Activated gamma-delta T cell treated with anti-CD3 and anti-CD28 coated beads, Interleukin-2, amount 50 U/mL, for 16 hours (primary cell): ENCODE measurements at regions not wholly inside any gene's neighbourhood (a gene's known extent, or its start where the extent isn't known, plus 50 kb on each side); places are given as distances from the start of the nearest gene placed in this dataset.

Experiments
- DNase-seq: peaks from one replicate; pipeline ENCODE4 v3.0.0-alpha.2; 2020; ENCODE audit warnings: low read depth

GRCh38 chr10:94043431-94043990 lies 49.8 kb downstream of the PLCE1 start:
- no peak for DNase-seq

DNA sequence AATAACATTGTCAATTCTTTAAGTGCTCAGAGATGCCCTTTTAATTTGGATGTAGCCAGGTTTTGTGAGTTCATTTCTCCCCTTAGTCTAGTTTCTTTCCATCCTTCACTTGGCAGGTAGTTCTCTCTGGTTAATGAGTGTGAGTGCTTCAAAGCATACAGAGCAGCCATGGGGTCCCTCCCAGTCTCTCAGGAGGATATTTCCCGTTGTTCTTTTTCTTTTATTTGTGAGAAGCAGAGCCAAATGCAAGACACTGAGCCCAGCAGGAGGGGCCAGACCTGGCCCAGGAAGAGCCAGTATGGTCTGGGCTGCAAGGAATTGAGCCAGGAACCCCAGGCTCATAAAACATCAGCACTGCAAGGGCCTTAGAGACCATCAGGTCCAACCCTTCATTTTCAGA lies 52.4 kb downstream of the PLCE1 start:
- DNase-seq = no peak

DNA sequence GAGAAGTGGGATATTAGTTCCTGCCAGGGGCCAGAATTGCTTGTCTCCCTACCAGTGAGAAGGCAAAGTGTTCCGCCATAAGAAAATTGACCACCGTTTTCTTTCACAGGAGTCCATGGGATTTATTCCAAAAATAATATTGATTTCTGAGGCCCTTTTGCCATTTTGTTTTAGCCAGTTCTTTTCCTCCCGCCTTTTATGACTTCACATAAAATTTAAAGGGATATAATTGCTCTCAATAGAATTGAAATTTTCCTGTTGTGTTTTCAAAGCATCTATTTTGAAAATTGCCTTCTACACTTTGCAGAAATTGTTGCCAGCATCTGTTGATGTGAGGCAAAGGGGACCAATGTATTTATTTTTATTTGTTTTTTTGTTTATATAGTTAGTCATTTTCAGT lies 53.6 kb downstream of the PLCE1 start:
- DNase-seq = no peak

- no peak for DNase-seq
These were observed 56.2 kb downstream of the PLCE1 start for GRCh38 chr10:94049911-94050310.

GRCh38 chr10:94052281-94052680 lies 58.5 kb downstream of the PLCE1 start:
- no peak for DNase-seq

- no peak for DNase-seq
These were observed 59.4 kb downstream of the PLCE1 start for GRCh38 chr10:94052866-94053791.

DNA sequence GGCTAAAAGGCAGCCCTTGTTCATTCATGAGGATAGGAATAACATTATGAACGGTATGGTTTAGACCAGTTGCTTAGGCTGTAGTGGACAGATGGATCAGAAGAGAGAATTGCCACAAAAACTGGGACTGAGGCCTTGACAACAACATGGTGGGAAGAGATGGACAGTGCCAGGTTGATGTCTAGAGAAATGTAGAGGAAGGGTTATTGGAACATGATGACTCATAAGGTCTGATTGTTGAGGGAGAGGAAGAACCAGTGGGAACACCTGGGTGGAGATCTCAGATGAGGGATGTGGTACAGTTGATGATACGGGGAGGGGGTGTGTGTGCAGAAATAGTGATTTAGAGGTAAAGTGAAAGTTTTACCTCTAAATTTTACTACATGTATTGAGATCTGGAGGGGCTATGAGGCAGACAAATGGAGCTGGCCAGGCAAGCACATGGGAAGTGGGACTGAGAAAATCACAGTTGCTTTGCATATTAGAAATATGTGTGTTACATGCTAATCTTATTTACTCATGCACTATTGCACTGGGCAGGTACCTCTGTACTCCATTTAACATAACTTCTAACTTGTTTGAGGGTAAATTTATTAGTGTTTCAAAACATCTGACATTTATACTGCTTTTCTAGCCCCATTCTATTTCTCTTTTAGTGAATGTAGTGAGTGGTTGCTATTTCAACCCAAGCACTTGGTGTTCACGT lies 65.6 kb downstream of the PLCE1 start:
- no peak for DNase-seq

DNA sequence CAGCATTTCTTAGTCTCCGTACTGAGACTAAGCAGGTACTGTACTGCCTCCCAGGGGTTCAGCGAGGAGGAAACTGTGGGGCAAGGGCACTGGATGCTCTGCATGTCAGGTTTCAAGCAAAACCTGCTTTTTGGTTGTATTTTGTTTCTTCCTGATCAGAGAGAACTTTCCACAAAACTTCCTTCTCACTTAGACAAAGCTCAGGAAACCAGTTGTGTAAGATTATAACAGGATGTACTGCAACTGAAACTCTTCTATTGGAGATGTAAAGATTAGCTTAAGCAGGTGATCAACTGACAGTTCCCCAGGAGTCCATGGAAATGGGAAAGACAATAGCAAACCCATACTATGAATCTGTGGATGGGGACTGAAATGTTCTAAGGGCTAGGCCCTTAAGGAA lies 67.3 kb downstream of the PLCE1 start:
- no peak for DNase-seq

- DNase-seq = no peak
These were observed 68.9 kb downstream of the PLCE1 start for GRCh38 chr10:94062611-94063010.

DNA sequence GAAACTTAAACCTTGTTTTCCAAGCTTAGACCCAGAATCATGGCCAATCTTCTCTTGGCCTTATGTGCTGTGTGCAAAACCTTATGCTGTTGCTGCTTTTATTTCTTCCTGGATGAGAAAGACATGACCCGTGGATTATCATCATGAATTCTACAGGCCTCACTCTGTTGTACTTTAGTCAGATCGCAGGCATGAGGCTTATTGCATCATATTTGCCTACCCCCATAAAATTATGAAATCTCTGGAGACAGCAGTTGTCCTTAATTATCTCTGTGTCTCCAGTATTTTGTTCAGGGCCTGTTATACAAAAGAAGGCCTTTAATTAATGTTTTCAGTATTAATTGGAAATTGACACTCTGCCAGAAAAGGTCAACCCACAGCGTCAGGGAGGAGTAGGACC lies 71.6 kb downstream of the PLCE1 start:
- DNase-seq = no peak

GRCh38 chr10:94065787-94066186 lies 72.1 kb downstream of the PLCE1 start:
- DNase-seq = no peak

DNA sequence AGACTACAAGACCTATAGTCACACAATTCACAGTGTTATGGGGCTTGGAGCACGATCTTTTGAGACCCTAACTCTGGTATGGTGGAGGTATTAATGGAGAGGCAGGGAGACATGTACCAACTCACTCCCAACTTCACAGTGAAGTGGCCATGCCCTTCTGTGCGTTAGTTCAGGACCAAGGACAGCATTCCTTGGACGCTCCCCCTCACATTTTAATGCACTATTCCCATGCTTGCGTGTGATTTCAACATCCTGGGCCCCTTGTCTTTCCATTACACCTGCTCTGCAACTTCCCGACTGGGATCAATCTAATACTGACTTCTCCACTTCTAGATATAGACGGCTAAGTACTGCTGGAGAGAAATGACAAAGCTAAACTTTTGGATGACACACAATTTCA lies 72.7 kb downstream of the PLCE1 start:
- no peak for DNase-seq

DNA sequence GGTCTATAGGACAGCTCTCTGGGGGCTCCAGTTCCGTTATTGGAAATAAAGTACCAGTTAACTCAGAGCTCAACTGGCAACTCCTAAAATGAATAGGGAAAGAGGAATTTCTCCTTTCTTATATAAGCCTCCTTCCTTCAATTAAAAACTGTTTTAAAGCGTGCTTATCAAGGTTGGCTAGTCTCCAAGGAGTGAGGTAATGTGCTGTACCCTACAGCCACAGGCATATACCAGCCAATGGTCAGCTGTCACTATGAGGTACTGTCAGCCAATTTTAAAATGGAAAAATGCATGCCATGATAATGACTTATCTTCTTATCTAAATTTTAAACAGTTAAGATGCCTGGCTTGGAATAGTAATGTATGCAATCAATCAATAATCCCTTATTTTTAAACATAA lies 76.2 kb downstream of the PLCE1 start:
- DNase-seq = no peak

GRCh38 chr10:94074462-94074861 lies 80.7 kb downstream of the PLCE1 start:
- no peak for DNase-seq

DNA sequence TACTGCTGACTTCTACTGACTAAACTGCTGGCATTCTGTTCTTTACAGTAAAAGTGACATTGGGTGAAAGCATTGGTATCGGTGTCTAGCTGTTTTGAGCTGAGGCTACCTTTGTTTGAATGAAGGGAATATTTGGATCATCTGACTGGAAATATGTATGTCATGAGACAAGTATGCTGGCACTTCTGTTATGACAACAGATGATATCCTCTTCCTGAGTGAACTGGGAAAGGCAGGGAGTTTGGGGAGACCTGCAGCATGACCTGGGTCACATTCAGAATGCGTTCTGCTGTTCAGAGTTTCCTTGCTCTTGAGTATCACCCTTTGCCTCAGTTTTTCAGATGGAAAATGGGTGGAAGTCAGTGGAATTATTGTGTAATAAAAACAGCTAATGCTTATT lies 81.8 kb downstream of the PLCE1 start:
- DNase-seq = no peak

GRCh38 chr10:94076325-94076841 lies 82.7 kb downstream of the PLCE1 start:
- no peak for DNase-seq

DNA sequence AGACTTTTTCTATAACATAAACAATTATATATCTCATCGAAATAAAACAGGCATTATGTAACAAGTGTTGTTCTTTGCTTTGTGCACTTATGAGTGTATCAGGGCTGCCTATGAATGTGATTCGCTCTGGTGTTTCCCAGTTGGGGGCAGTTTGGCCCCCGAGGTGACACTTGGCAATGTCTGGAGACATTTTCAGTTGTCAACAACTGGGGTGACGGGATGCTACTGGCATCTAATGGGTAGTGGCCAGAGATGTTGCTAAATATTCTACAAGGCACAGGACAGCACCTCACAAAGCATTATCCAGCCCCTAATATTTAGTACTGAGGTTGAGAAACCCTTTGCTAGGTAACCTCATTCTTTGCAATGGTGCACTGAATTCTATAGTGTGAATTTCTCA lies 83.3 kb downstream of the PLCE1 start:
- no peak for DNase-seq

- DNase-seq = no peak
These were observed 86.4 kb downstream of the PLCE1 start for GRCh38 chr10:94080108-94080507.

DNA sequence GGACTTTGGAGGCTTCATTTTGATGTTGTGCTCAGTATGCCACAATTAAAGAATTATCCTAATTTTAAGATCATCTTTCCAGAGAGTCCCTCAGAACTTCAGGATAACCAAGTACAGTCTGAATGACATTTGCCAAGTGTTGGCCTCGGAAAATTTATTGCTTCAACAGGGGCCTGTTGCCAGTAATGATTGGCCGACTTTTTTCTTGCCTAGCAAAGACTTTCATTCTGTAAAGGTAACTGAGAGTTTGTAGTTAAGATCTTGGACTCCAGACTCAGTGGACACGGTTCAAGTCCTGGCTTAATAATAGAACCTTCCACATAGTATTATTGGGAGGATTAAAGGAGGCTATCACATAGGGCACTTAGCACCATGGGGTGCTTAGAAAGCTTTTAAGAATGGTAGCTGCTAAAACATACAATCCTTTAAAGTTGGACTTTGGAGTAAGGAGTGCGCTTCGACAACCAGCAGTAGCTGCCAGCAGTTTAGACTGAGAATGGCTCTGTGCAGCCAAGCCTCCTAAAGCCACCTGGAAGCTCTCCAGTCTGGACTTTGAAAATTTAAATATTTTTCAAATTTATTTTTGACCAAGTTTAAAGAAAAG lies 90.0 kb downstream of the PLCE1 start:
- no peak for DNase-seq

GRCh38 chr10:94084344-94084743 lies 90.6 kb downstream of the PLCE1 start:
- DNase-seq = no peak

GRCh38 chr10:94085288-94085687 lies 91.6 kb downstream of the PLCE1 start:
- no peak for DNase-seq

DNA sequence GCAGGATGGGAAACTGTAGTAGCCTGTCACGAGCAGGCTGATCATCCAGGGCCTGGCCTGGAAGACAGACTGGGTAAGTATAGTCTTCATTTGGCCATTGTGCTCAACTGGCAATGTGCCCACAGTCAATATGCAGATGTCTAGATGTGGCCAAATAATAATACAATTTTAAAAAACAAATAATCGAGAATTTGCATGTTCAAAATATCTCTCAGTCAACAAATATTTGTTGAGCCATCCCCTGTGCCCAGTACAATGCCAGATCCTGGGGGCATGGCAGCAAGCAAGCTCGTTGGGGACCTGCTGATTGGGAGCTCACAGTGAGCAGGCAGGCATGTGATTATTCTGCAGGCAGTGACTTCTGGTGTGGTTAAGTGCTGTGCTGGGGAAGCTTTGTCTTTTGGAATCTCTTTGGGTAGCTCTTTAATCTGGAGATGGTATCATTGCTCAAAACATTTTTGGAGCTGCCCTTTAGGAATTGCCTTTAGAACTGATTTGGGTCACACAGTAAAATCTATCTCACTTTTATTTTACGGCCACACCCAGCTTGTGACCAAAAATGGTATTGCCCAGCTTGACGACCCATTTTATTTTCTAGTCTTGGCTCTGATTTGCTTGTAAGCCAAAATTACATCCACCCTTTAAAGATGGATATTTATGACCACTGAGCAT lies 92.2 kb downstream of the PLCE1 start:
- no peak for DNase-seq
